Hematopoietic multipotent progenitor cell treated with erythropoietin and hydrocortisone succinate and interleukin-3 and kit ligand, for 4 days (in vitro differentiated cells): ENCODE measurements at regions not wholly inside any gene's neighbourhood (a gene's known extent, or its start where the extent isn't known, plus 50 kb on each side); places are given as distances from the start of the nearest gene placed in this dataset.

ENCODE experiments used
- DNase-seq: peaks from one replicate; pipeline ENCODE4 v3.0.0-alpha.2; 2015

GRCh38 chr3:159137949-159138348, 336.1 kb downstream of the MFSD1 start:
- DNase-seq = no peak

- no peak for DNase-seq
These were observed 337.5 kb downstream of the MFSD1 start for GRCh38 chr3:159139326-159139725.

GRCh38 chr3:159144472-159144871, 342.6 kb downstream of the MFSD1 start:
- no peak for DNase-seq

- no peak for DNase-seq
These were observed 343.0 kb downstream of the MFSD1 start for GRCh38 chr3:159144891-159145290.

DNA sequence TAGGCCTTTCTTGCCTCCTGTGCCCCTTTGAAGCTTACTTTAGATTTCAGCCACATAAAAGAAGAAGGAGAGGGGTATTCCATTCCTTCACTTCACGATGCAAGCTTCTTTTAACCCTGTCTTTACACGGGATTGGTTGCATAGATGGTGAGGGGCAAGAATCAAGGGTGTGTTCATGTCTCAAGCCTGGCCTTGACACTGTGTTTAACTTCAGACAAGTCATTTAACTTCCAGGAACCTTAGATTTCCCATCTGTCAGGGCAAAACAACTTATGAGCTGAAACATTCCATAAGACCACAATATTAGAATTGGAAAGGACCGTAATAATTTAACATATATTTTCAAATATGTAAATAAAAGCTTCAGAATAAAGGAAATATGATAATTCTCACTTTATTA, 344.5 kb downstream of the MFSD1 start:
- no peak for DNase-seq

- no peak for DNase-seq
These were observed 345.1 kb downstream of the MFSD1 start for GRCh38 chr3:159146856-159147435.

DNA sequence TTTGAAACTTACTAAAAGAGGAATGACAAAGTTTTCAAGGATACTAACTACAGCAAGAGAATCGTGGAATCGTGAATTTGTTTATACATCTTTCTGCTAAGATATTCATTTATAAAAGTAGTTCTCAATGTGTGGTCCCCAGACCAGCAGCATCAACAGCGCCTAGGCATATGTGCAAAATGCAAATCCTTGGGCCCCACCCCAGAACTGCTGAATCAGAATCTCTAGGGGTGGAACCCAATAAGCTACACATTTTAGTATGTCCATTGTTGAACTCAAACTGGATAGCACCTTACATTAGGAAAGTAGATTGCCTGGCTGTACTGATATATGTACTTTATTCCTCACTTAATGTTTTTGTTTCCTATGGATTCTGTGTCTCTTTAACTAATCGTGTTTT, 346.0 kb downstream of the MFSD1 start:
- DNase-seq = no peak

- no peak for DNase-seq
These were observed 346.6 kb downstream of the MFSD1 start for GRCh38 chr3:159148466-159148865.

GRCh38 chr3:159149131-159149530, 347.3 kb downstream of the MFSD1 start:
- DNase-seq = no peak

DNA sequence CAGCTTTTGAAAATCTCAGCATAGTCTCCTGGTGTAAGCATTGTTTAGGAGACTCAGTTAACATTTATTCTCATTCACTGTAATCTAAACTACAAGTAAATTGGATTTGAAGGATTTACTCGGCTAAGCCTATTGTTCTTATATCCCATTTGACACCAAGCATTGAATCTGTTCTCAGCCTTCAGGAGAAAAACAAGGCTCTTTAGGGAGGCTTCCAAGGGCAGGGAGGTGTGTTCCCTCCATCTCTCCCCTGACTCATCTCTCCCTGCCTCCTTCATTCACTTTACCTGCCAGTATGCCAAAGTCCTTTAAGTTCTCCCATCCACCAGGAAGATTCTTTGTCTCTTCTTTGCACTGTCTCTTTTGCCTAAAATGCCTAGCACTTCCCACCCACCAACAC, 347.8 kb downstream of the MFSD1 start:
- no peak for DNase-seq

- DNase-seq = no peak
These were observed 348.3 kb downstream of the MFSD1 start for GRCh38 chr3:159150180-159150579.

- DNase-seq = no peak
These were observed 349.3 kb downstream of the MFSD1 start for GRCh38 chr3:159151130-159151529.

DNA sequence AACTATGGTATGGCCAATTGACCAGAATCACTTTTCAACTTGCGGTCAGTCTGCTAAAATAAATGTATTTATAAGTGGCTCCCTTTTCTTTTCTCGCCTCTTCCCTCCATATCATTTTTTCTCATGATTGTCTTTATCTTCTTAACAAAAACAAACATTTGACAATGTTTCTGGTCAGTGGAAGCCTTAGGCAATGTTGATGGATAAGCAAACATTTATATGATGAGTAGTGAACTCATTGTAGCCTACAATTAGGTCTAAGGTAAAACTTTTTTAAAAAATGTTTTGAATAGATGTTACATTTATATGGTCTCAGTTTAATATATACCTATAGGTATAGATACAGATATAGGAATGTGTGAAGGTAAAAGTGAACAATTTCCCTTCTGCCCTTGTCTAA, 355.4 kb downstream of the MFSD1 start:
- no peak for DNase-seq

- DNase-seq = no peak
These were observed 356.4 kb downstream of the MFSD1 start for GRCh38 chr3:159158213-159158612.

DNA sequence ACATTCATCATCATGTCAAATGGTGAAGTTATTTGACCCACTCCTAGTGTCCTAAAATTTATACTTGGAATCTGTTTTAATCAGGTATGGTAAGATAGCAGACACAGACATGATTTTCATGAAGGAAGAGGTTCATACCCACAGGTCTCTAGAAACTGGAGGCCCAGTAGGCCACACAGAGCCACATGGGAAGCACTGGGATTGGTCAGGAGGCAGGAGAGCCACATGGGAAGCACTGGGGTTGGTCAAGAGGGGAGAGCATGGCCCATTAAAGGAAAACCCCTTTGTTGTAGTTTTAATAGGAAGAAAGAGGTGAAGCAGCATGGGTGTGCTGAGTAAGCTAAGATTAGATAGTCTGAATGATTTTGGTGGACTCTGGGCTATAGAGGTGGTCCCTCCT, 356.9 kb downstream of the MFSD1 start:
- no peak for DNase-seq

DNA sequence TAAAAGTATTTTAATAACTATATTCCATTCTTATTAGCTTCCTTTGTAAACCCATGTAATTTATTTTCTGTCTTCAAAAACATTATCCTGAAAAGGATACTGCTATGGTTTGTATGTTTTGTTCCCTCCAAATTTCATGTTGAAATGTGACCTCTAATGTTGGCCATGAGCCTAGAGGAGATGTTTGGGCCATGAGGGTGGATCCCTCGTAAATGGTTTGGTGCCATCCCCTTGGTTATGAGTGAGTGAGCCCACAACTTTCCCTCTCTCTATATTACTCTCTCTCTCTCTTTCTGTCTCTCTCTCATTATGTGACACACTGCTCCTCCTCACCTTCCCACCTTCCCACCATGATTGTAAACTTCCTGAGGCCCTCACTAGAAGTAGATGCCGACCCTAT, 357.7 kb downstream of the MFSD1 start:
- DNase-seq = no peak

- no peak for DNase-seq
These were observed 361.8 kb downstream of the MFSD1 start for GRCh38 chr3:159163656-159164055.

- no peak for DNase-seq
These were observed 364.1 kb downstream of the MFSD1 start for GRCh38 chr3:159165961-159166360.

- no peak for DNase-seq
These were observed 365.2 kb downstream of the MFSD1 start for GRCh38 chr3:159166899-159167586.

- DNase-seq = no peak
These were observed 366.9 kb downstream of the MFSD1 start for GRCh38 chr3:159168788-159169187.

DNA sequence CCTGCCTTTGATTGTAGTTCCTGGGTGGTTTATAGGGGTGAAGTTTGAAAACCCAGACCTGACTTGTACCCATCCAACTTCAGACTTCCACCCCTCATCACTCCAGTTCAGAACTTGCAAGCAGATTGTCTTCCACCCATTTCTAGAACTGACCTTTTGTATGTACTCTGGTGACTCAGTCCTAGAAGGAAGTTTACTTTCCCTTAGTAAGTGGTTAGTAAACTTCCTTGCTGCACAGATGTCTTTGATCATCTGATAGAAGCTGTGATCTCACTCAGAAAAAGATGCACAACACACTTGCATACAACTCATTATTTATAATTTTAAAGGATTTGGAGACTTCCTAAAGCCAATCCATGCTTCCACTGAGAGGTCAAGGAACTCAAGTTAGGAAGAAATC, 368.0 kb downstream of the MFSD1 start:
- DNase-seq = no peak

GRCh38 chr3:159170436-159171003, 368.7 kb downstream of the MFSD1 start:
- no peak for DNase-seq

GRCh38 chr3:159171333-159171732, 369.5 kb downstream of the MFSD1 start:
- DNase-seq = no peak

- DNase-seq = no peak
These were observed 370.6 kb downstream of the MFSD1 start for GRCh38 chr3:159172473-159172872.
